Activated T-helper 2 cell treated with anti-CD3 and anti-CD28 coated beads, Interferon-gamma antibody, Interleukin-2, Interleukin-4, amounts not matched to agents 10 μg/mL and 5 μg/mL and 100 μg/mL, durations not matched to agents 14 hours and 24 hours and 36 hours (primary cell): ENCODE measurements at regions not wholly inside any gene's neighbourhood (a gene's known extent, or its start where the extent isn't known, plus 50 kb on each side); places are given as distances from the start of the nearest gene placed in this dataset.

Experiments
- DNase-seq: peaks from one replicate; pipeline ENCODE4 v3.0.0; 2021; ENCODE audit warnings: low spot score
- H3K27ac Mint-ChIP-seq: one replicate; pipeline ENCODE4 v1.8.0; 2021; ENCODE audit warnings: mixed read lengths
- H3K27me3 Mint-ChIP-seq: one replicate; pipeline ENCODE4 v1.8.0; 2021; ENCODE audit warnings: low read depth, mixed read lengths
- H3K36me3 Mint-ChIP-seq: one replicate; pipeline ENCODE4 v1.8.0; 2021; ENCODE audit warnings: low read depth, mixed read lengths
- H3K4me1 Mint-ChIP-seq: one replicate; pipeline ENCODE4 v1.8.0; 2021; ENCODE audit warnings: low read depth, mixed read lengths
- H3K4me3 Mint-ChIP-seq: one replicate; pipeline ENCODE4 v1.8.0; 2021; ENCODE audit warnings: low read depth, mild to moderate bottlenecking, moderate library complexity, mixed read lengths
- H3K9me3 Mint-ChIP-seq: one replicate; pipeline ENCODE4 v1.8.0; 2021; ENCODE audit warnings: mixed read lengths
- intact Hi-C: fragments of 100-400 bp; cut with micrococcal nuclease; formaldehyde crosslinking; loops from one replicate; pipeline ENCODE4 v1.15.1; 2023

- Mint-ChIP-seq H3K36me3 (no peaks in the 10 kb centered on the region), H3K27me3 (peaks cover 37% of the 10 kb centered on the region), H3K9me3 (no peaks in the 10 kb centered on the region), H3K4me3 (peak overlapping the region; percentile 40), H3K4me1 (peaks cover 21% of the 10 kb centered on the region), H3K27ac (no peak overlapping the region)
- no peak for DNase-seq
- intact Hi-C loops = no loop called here
Observed at GRCh38 chr5:72557167-72558045, 50.2 kb upstream of the ZNF366 start.
